ENCODE measurements at regions not wholly inside any gene's neighbourhood (a gene's known extent, or its start where the extent isn't known, plus 50 kb on each side); places are given as distances from the start of the nearest gene placed in this dataset.

DNA sequence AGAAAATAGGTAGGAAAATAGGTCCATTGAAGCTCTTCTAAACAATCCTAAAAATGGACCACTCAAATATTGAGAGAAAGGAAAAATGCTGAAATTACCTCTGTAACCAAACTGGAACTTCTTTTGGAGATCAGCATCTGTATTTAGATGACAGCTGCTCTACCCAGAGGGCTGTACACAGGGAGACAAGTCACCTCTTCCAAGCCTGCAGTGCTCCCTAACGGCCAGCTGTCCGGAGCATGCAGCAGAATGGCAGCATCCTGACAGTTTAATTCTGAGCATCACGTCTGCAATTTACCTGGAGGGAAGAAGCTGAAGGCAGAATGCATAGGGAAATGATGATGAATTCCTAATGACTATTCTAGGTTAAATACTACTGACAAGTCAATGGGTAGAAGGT is 62.8 kb upstream of the DIAPH3 start:
- intact Hi-C loops (cut with micrococcal nuclease) (loop anchor here (2.0 to 5.0 kb wide), 5 partner anchors 206 to 836 kb away; no protein-coding TSS in a partner anchor), in situ Hi-C loops (cut with MboI; ENCODE audit: low sequenced_read_pairs) (loop anchor here (25.0 kb wide), 1 partner anchor 839 kb away; no protein-coding TSS in a partner anchor), dilution Hi-C loops (cut with HindIII; ENCODE audit: low sequenced_read_pairs, unreplicated experiment) (no loop called here)
- TF ChIP-seq CHD1 (IDR thresholded peaks at IDR 0.05; ENCODE audit: low read depth, low read length) (no peak), POLR2A (IDR thresholded peaks at IDR 0.05; ENCODE audit: low read depth, low read length) (no peak), FOS (IDR thresholded peaks at IDR 0.05; ENCODE audit: low read depth, low read length) (no peak), RAD21 (IDR thresholded peaks at IDR 0.05; ENCODE audit: low read length) (peak; percentile 68), BHLHE40 (IDR thresholded peaks at IDR 0.05; ENCODE audit: low read depth, low read length) (no peak), NFE2L2 (IDR thresholded peaks at IDR 0.05; ENCODE audit: low read depth, low read length) (no peak), MXI1 (IDR thresholded peaks at IDR 0.05; ENCODE audit: borderline replicate concordance, low read depth, low read length) (no peak), MAFK (IDR thresholded peaks at IDR 0.05; ENCODE audit: low read depth, low read length) (no peak), USF2 (IDR thresholded peaks at IDR 0.05; ENCODE audit: low read depth, low read length) (no peak), MAZ (IDR thresholded peaks at IDR 0.05; ENCODE audit: borderline replicate concordance, low read depth, low read length) (no peak), SMC3 (IDR thresholded peaks at IDR 0.05; ENCODE audit: low read depth, low read length) (peak; percentile 25; the same call in 1 of the 2 replicates), RFX5 (IDR thresholded peaks at IDR 0.05; ENCODE audit: low read depth, low read length) (no peak), CEBPB (IDR thresholded peaks at IDR 0.05; ENCODE audit: low read depth, low read length) (no peak), RCOR1 (IDR thresholded peaks at IDR 0.05; ENCODE audit: insufficient replicate concordance, low read length) (no peak)
- TF ChIP-seq, protein P1, sequence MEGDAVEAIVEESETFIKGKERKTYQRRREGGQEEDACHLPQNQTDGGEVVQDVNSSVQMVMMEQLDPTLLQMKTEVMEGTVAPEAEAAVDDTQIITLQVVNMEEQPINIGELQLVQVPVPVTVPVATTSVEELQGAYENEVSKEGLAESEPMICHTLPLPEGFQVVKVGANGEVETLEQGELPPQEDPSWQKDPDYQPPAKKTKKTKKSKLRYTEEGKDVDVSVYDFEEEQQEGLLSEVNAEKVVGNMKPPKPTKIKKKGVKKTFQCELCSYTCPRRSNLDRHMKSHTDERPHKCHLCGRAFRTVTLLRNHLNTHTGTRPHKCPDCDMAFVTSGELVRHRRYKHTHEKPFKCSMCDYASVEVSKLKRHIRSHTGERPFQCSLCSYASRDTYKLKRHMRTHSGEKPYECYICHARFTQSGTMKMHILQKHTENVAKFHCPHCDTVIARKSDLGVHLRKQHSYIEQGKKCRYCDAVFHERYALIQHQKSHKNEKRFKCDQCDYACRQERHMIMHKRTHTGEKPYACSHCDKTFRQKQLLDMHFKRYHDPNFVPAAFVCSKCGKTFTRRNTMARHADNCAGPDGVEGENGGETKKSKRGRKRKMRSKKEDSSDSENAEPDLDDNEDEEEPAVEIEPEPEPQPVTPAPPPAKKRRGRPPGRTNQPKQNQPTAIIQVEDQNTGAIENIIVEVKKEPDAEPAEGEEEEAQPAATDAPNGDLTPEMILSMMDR (conservative IDR thresholded peaks at IDR 0.05; ENCODE audit: low read depth, low read length), result peak; percentile 57
- TF ChIP-seq, protein P2, sequence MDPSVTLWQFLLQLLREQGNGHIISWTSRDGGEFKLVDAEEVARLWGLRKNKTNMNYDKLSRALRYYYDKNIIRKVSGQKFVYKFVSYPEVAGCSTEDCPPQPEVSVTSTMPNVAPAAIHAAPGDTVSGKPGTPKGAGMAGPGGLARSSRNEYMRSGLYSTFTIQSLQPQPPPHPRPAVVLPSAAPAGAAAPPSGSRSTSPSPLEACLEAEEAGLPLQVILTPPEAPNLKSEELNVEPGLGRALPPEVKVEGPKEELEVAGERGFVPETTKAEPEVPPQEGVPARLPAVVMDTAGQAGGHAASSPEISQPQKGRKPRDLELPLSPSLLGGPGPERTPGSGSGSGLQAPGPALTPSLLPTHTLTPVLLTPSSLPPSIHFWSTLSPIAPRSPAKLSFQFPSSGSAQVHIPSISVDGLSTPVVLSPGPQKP (IDR thresholded peaks at IDR 0.05; ENCODE audit: borderline replicate concordance, low read depth, low read length), result no peak
- BruUV-seq (replicated peaks), result no TSS peak
- no peaks in the 10 kb centered on the region for H4K20me1 ChIP-seq (ENCODE audit: insufficient read depth, low read length)
- no peaks in the 10 kb centered on the region for H3K9me3 ChIP-seq (ENCODE audit: control insufficient read depth, insufficient read depth, low read length)
- no peak overlapping the region for H3K23ac ChIP-seq (ENCODE audit: low read depth, low read length)
- H4K8ac ChIP-seq (ENCODE audit: low read depth in 2 of 2, low read length in 2 of 2), result no peak overlapping the region
- POLR2A ChIA-PET (ENCODE audit: unreplicated experiment), result no interaction called here
- WGBS, 2 experiments (ENCODE audit: extremely low coverage in 2 of 2, insufficient read length in 1 of 2), result no CpG with 5 or more reads among the region's 3 CpGs
- DNase-seq, result peak; percentile 47
- H3K4me3 ChIP-seq (ENCODE audit: insufficient read depth, low read depth, low read length), result no peak overlapping the region
- no peak overlapping the region for H4K91ac ChIP-seq (ENCODE audit: insufficient read depth, low read depth, low read length)
- no peak overlapping the region for H3K9ac ChIP-seq (ENCODE audit: low read depth, low read length)
- no peak overlapping the region for H2BK120ac ChIP-seq (ENCODE audit: low read depth, low read length)
- no peaks in the 10 kb centered on the region for H3K36me3 ChIP-seq (ENCODE audit: control insufficient read depth, insufficient read depth, low read length)
- peaks cover 8% of the 10 kb centered on the region for H3K27me3 ChIP-seq (ENCODE audit: control insufficient read depth, insufficient read depth, low read length)
- H2BK15ac ChIP-seq (ENCODE audit: low read depth, low read length), result no peak overlapping the region
- H3K9me1 ChIP-seq (ENCODE audit: insufficient read depth, low read length), result no peaks in the 10 kb centered on the region
- no peak overlapping the region for H3K4ac ChIP-seq (ENCODE audit: low read depth, low read length)
- H2AK9ac ChIP-seq (replicated peaks; ENCODE audit: low read depth, low read length, poor library complexity), result no peak overlapping the region
- ATAC-seq (ENCODE audit: low read depth), result peak; percentile 72
- no peak overlapping the region for H2BK20ac ChIP-seq (ENCODE audit: low read depth, low read length)
- CTCF ChIA-PET, result interaction anchor here (0.5 to 0.6 kb wide), 4 partner anchors 320 to 1565 kb away, joined by 3 read pairs; no protein-coding TSS in a partner anchor
- no peak overlapping the region for H2AK5ac ChIP-seq (ENCODE audit: low read depth, low read length)
- H3K18ac ChIP-seq (ENCODE audit: low read depth, low read length), result no peak overlapping the region
- no peak overlapping the region for H4K5ac ChIP-seq (ENCODE audit: low read depth, low read length)
- H3K4me1 ChIP-seq (ENCODE audit: control insufficient read depth, insufficient read depth, low read length), result no peaks in the 10 kb centered on the region
- no peak overlapping the region for H2AFZ ChIP-seq (replicated peaks; ENCODE audit: low read length, poor library complexity)
- H3K4me2 ChIP-seq (ENCODE audit: low read depth, low read length), result no peak overlapping the region
- H3K27ac ChIP-seq (ENCODE audit: insufficient read depth, low read length), result no peak overlapping the region
- no peak overlapping the region for H3K56ac ChIP-seq (ENCODE audit: extremely low read depth, insufficient read depth, low read length)
- no peaks in the 10 kb centered on the region for H3K79me1 ChIP-seq (ENCODE audit: low read depth in 1 of 2, low read length in 2 of 2)
- H3K14ac ChIP-seq (replicated peaks; ENCODE audit: low read depth, low read length), result no peak overlapping the region
- H2BK5ac ChIP-seq (ENCODE audit: low read depth, low read length, poor library complexity, severe bottlenecking), result no peak overlapping the region

Data from IMR-90 (cell line).